ENCODE measurements at regions not wholly inside any gene's neighbourhood (a gene's known extent, or its start where the extent isn't known, plus 50 kb on each side); places are given as distances from the start of the nearest gene placed in this dataset.

- Mint-ChIP-seq H3K27ac (no peak overlapping the region), H3K36me3 (ENCODE audit: low read depth) (no peaks in the 10 kb centered on the region), H3K9me3 (no peaks in the 10 kb centered on the region), H3K4me1 (no peaks in the 10 kb centered on the region; the same call in 2 of the 3 replicates), H3K27me3 (ENCODE audit: insufficient read depth, low read depth, poor library complexity) (no peaks in the 10 kb centered on the region), H3K4me3 (no peak overlapping the region)
- H3K27ac ChIP-seq (ENCODE audit: low read depth): no peak overlapping the region
- no peaks in the 10 kb centered on the region for H3K27me3 ChIP-seq (ENCODE audit: insufficient read depth)
- H3K4me1 ChIP-seq (ENCODE audit: insufficient read depth): no peaks in the 10 kb centered on the region
- TF ChIP-seq NANOG (IDR thresholded peaks at IDR 0.05; ENCODE audit: borderline replicate concordance) (no peak), REST (IDR thresholded peaks at IDR 0.05; ENCODE audit: unreplicated experiment) (no peak), STAT1 (IDR thresholded peaks at IDR 0.05; ENCODE audit: unreplicated experiment) (no peak), ZNF331 (CRISPR knock-in tag; IDR thresholded peaks at IDR 0.05; ENCODE audit: low read depth) (no peak), ZNF462 (CRISPR knock-in tag; IDR thresholded peaks at IDR 0.05) (no peak)
- H3K36me3 ChIP-seq (ENCODE audit: insufficient read depth): no peaks in the 10 kb centered on the region
- DNase-seq (ENCODE audit: low spot score): no peak
- H3K9me2 ChIP-seq (ENCODE audit: insufficient read depth): no peaks in the 10 kb centered on the region
- no peak for ATAC-seq
- H4K20me1 ChIP-seq (replicated peaks; ENCODE audit: insufficient read depth): no peaks in the 10 kb centered on the region
- H3K4me2 ChIP-seq: no peak overlapping the region
- H3K4me3 ChIP-seq: no peak overlapping the region
- H3F3A ChIP-seq (replicated peaks; ENCODE audit: low read depth): no peaks in the 10 kb centered on the region
- no peak overlapping the region for H2AFZ ChIP-seq
- H3K79me2 ChIP-seq (replicated peaks; ENCODE audit: insufficient read depth): no peaks in the 10 kb centered on the region
These were observed 269.5 kb upstream of the ZSWIM2 start for GRCh38 chr2:187118331-187119099.

Data from GM23338 (cell line).